Glutamatergic neuron (in vitro differentiated cells): ENCODE measurements at regions not wholly inside any gene's neighbourhood (a gene's known extent, or its start where the extent isn't known, plus 50 kb on each side); places are given as distances from the start of the nearest gene placed in this dataset.

Source experiments
- DNase-seq: peaks from one replicate; pipeline ENCODE4 v3.0.0; 2022
- H3K27ac Mint-ChIP-seq: one replicate; pipeline ENCODE4 v1.8.0; 2020; ENCODE audit warnings: mild to moderate bottlenecking, mixed read lengths, inconsistent platforms; ENCODE audit not compliant: unreplicated experiment
- H3K27me3 Mint-ChIP-seq: one replicate; pipeline ENCODE4 v1.8.0; 2020; ENCODE audit warnings: mild to moderate bottlenecking, moderate library complexity, mixed read lengths, inconsistent platforms; ENCODE audit not compliant: unreplicated experiment
- H3K36me3 Mint-ChIP-seq: one replicate; pipeline ENCODE4 v1.8.0; 2020; ENCODE audit warnings: mild to moderate bottlenecking, mixed read lengths, inconsistent platforms; ENCODE audit not compliant: unreplicated experiment
- H3K4me1 Mint-ChIP-seq: one replicate; pipeline ENCODE4 v1.8.0; 2020; ENCODE audit warnings: mild to moderate bottlenecking, low read depth, mixed read lengths, inconsistent platforms; ENCODE audit not compliant: unreplicated experiment
- H3K4me3 Mint-ChIP-seq: one replicate; pipeline ENCODE4 v1.8.0; 2020; ENCODE audit warnings: mild to moderate bottlenecking, mixed read lengths, inconsistent platforms; ENCODE audit not compliant: unreplicated experiment
- H3K9me3 Mint-ChIP-seq: one replicate; pipeline ENCODE4 v1.8.0; 2020; ENCODE audit warnings: mild to moderate bottlenecking, moderate library complexity, mixed read lengths, inconsistent platforms; ENCODE audit not compliant: unreplicated experiment
- CTCF ChIP-seq: fragments of 200-600 bp; sonication (generic); IDR thresholded peaks from one replicate; pipeline ENCODE4 v1.5.0; 2021; ENCODE audit not compliant: partially characterized antibody, unreplicated experiment

- DNase-seq = no peak
- no peaks in the 10 kb centered on the region for H3K27me3 Mint-ChIP-seq
- no peak for TF ChIP-seq CTCF
- H3K27ac Mint-ChIP-seq = no peak overlapping the region
- peaks cover 3% of the 10 kb centered on the region for H3K9me3 Mint-ChIP-seq
- H3K36me3 Mint-ChIP-seq = no peaks in the 10 kb centered on the region
- no peak overlapping the region for H3K4me3 Mint-ChIP-seq
- peaks cover 20% of the 10 kb centered on the region for H3K4me1 Mint-ChIP-seq
Observed at GRCh38 chr12:60169904-60170303, 574.1 kb downstream of the SLC16A7 start.

- Mint-ChIP-seq H3K4me3 (peak overlapping the region; percentile 22), H3K27ac (peak overlapping the region; percentile 49), H3K4me1 (peaks cover 24% of the 10 kb centered on the region), H3K36me3 (no peaks in the 10 kb centered on the region), H3K27me3 (no peaks in the 10 kb centered on the region), H3K9me3 (peaks cover 4% of the 10 kb centered on the region)
- no peak for DNase-seq
- TF ChIP-seq CTCF = no peak
Observed at GRCh38 chr12:60172266-60173211, 576.7 kb downstream of the SLC16A7 start.

- Mint-ChIP-seq H3K4me1 (peaks cover 26% of the 10 kb centered on the region), H3K9me3 (peaks cover 4% of the 10 kb centered on the region), H3K4me3 (peak overlapping the region; percentile 68), H3K36me3 (no peaks in the 10 kb centered on the region), H3K27ac (peak overlapping the region; percentile 84), H3K27me3 (no peaks in the 10 kb centered on the region)
- peak; percentile 15 for DNase-seq
- TF ChIP-seq CTCF = no peak
Observed at GRCh38 chr12:60173224-60174170, 577.7 kb downstream of the SLC16A7 start.

GRCh38 chr12:60174476-60174875 is 578.6 kb downstream of the SLC16A7 start:
- TF ChIP-seq CTCF = no peak
- Mint-ChIP-seq H3K27me3 (no peaks in the 10 kb centered on the region), H3K27ac (no peak overlapping the region), H3K9me3 (peaks cover 4% of the 10 kb centered on the region), H3K36me3 (no peaks in the 10 kb centered on the region), H3K4me1 (peaks cover 27% of the 10 kb centered on the region), H3K4me3 (no peak overlapping the region)
- DNase-seq = no peak
